Inferior parietal cortex (tissue), 1 donor: ENCODE measurements at regions not wholly inside any gene's neighbourhood (a gene's known extent, or its start where the extent isn't known, plus 50 kb on each side); places are given as distances from the start of the nearest gene placed in this dataset.
"Not testable (repeated sequence)": the region's sequence is repeated elsewhere in the genome, so short reads cannot be mapped to it uniquely, and the experiment has no call there.

Experiments
- DNase-seq: peaks from one replicate; pipeline ENCODE4 v3.0.0-alpha.2; 2016; ENCODE audit errors: extremely low spot score

GRCh38 chr12:112711026-112711425 lies 80.5 kb upstream of the RPH3A start:
- no peak for DNase-seq

- DNase-seq: no peak
Observed at GRCh38 chr12:112711507-112711906, 80.0 kb upstream of the RPH3A start.

- DNase-seq: not testable (repeated sequence)
Observed at GRCh38 chr12:112712751-112713150, 78.8 kb upstream of the RPH3A start.

GRCh38 chr12:112713471-112713870 lies 78.1 kb upstream of the RPH3A start:
- DNase-seq: no peak

GRCh38 chr12:112714166-112714710 lies 77.3 kb upstream of the RPH3A start:
- no peak for DNase-seq

DNA sequence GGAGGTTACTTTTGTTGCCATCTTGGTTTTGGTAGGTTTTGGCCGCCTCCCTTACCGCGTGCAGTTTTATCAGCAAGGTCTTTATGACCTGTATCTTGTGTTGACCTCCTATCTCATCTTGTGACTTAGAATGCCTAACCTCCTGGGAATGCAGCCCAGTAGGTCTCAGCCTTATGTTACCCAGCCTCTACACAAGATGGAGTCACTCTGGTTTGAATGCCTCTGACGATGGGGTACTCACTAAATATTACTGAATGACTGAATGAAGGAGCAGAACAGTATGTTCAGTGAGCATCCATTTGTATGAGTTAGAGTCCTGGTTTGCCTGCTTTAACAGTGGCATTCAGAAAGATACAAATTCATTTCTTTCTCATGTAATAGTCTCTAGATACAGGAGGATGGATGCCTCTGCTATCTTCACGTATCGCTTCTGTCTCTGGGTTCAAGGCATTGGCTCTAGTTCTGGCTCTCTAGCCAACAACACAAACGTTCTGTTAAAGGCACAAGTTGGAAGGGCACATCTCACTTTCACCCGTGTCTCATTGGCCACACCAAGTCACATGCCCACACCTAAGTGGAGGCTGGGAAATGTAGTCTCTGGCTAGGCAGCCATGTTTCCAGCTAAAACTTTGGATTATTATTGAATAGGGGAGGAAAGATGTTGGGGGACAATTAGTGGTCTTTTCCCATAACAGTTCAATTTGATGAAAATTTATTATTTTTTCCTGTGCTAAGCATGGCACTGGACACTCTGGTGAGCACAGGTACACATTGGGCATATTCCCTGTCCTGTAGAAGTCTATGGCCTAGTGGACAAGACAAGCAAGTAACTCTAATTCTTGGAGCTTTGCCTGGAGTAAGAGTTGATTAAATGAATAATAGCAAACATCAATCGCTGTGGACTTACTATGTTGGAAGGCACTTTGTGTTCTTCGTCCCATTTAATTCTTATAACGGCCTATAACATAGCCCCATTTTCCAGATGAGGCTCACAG lies 75.2 kb upstream of the RPH3A start:
- peak; percentile 41 for DNase-seq

- no peak for DNase-seq
Observed at GRCh38 chr12:112728864-112729263, 62.7 kb upstream of the RPH3A start.

- DNase-seq: no peak
Observed at GRCh38 chr12:112734859-112735695, 56.5 kb upstream of the RPH3A start.

DNA sequence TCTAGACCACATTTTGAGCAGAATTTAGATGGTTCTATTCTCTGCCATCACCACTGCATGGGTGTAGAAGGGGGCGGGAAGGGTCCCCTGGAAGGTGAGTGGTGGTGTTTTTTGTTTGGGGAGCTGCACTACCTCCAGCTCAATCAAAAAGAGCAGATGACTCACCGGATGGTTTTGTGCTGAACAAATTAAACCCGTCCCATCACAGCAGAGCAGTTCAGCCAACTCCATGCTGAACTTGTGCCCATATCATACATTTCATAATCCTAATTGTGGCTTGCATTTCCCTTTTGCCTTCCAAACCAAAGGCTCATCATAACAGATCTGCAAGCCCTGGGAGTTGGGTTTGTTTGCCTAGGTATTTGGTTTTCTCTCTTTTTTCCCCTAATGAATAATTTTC lies 53.0 kb upstream of the RPH3A start:
- DNase-seq: no peak

DNA sequence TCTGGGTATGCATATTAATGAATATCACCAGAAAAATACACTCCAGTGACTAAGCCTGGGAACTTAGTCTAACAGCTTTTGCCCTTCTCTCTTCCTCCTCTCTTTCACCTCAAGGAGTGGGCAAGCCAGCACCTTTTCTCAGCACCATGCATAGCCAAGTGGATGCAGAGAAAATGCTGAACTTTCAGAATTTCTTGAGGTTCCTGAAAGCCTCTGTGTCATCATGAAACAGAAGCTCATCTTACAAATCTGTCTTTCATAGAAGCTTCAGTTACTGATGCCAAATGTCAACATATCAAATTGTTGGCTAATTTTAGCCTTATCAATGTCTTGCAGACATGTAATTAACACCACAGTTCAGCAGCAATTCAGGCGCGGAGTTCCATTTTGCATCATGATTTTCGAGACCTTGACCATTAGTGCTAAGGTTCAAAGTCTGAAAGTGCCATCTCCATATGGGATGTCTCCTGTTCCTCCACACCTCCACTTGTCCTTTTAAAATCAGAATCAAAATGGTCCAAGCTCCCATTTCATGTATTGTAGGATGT lies 51.1 kb upstream of the RPH3A start:
- no peak for DNase-seq

- no peak for DNase-seq
Observed at GRCh38 chr12:112741106-112741505, 50.4 kb upstream of the RPH3A start.
